ENCODE measurements at regions not wholly inside any gene's neighbourhood (a gene's known extent, or its start where the extent isn't known, plus 50 kb on each side); places are given as distances from the start of the nearest gene placed in this dataset.

GRCh38 chr11:134640536-134640935 is 228.5 kb upstream of the B3GAT1 start:
- DNase-seq = no peak

GRCh38 chr11:134639586-134640330 is 227.7 kb upstream of the B3GAT1 start:
- no peak for DNase-seq

GRCh38 chr11:134638796-134639430 is 226.9 kb upstream of the B3GAT1 start:
- no peak for DNase-seq

DNA sequence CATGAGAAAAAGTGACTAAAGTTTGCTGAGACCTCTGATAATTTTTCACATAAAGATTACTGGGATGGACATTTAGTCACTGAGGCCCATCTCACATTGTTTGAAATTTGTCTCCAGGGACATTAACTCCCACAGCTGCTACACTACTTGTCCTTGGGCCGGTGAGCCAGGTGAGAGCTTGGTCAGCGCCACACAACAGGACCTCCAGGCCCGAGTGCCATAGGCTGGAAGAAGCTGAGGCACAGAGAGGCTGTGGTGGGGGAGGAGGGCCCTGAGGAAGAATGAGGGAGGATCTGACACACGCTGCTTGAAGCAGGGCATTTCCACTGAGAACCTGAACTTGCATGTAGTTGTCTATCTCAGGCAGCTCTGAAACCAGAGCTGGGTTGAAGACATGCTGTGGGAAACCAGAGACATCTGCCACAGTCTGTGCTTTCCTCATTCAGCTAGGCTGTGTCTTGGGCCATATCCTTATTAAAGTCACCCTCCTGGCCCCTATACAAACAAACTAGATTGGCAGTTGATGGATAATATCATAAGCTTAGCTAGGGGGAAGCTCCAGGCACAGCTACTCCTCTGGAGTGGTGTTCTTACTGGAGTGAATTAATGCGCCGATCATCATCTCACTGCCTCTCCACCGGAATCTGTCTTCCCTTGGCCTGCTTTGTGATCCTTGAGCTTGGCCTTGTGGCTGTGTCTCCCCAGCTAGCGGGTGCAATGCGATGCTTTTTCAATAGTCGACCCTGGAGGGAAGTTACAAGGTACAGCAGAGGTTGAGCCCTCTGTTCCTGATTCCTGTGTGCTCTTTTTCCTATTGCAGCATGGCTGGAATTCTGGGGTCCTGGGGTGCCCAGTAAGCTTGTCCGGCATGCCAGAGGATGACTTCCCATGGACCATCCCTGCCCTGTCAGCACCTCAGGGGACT is 225.3 kb upstream of the B3GAT1 start:
- DNase-seq = no peak

DNA sequence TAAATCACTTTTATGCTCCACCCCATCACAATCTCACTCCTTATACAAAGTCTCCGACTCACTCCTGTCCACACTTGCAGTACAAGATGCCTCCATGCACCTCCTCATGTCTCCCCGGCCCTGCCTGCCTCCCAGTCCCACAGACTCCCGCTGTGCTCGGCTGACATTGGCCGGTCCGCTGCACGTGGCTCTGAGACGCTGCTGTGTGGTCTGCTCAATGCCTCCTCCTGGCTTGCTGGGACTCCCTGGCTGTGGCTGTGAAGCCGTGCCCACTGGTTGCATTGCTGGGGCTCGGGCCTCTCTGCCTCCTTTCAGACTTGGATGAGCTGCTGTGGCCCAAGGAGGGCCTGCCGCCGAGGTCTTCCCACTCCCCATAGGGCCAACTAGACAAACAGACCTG is 224.0 kb upstream of the B3GAT1 start:
- no peak for DNase-seq

- no peak for DNase-seq
These were observed 223.1 kb upstream of the B3GAT1 start for GRCh38 chr11:134634897-134635831.

DNA sequence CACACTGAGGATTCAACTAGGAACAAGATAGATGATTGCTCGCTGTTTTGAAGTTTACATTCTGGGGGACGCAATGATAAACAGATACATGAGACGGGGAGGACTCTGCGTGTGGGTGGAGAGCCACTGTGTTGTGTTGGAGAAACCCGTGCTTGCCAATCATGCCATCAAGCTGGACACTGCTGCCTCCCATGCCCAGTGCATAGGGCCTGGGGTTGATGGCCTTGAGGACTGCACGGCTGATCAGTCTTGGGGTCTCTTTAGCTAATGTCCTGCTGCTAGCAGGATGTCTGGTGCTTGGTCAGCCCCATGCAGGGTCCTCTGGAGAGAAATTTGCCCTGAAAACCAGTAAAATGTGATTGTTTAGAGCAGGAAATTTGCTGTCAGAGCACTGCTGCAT is 221.2 kb upstream of the B3GAT1 start:
- DNase-seq = no peak

DNA sequence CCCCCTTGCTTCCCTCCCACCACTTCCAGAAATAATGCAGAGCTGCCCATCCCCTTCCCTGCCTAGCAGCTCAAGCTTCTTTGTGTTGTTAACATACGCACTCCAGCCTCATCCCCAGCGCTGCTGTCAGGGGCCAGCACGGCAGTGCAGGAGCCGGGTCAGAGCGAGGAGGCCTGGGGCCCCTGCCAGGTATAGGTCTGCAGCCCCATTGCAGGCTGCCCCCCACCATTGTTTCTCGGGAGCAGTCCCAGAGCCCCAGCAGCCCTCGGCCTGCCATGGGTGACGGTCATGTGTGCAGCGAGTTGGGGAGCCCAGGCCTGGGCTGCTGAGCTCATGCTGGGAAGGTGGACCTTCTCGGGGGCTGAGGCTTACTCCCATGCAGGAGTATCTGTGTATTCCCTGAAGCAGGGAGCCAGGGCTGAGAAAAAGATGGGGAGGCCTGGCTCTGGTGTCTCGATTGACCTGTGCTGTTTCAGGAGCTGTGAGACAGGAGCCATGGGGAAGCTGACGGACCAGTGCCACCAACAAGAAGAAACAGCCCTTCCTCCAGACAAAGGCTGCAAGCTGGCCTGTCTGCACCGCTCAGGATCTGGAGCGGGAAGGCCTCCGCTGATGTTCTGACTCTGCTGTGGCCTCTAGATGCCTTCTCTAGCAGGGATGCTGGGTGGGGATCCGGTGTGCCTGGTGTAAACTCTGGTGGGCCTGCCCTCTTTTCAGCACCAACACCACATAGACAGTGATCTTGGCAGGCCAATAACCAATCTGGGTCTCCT is 220.5 kb upstream of the B3GAT1 start:
- no peak for DNase-seq

DNA sequence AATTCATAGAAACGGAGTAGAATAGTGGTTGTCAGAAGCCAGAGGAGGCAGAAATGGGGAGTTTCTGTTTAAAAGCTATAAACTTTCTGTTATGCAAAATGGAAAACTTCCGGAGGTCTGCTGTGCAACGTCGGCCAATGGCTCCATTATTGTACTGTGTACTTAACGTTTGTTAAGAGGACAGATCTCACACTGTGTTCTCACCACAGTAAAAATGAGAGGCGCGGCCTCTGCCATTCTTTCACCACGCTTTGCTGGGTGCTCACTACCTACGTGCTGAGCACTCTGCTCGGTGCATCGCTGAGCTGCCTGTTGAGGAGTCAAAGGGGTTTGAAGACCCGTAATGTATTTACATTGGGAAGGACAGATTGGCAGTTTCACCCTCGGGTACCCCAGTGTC is 218.8 kb upstream of the B3GAT1 start:
- DNase-seq = no peak

GRCh38 chr11:134628426-134628825 is 216.4 kb upstream of the B3GAT1 start:
- DNase-seq = no peak

DNA sequence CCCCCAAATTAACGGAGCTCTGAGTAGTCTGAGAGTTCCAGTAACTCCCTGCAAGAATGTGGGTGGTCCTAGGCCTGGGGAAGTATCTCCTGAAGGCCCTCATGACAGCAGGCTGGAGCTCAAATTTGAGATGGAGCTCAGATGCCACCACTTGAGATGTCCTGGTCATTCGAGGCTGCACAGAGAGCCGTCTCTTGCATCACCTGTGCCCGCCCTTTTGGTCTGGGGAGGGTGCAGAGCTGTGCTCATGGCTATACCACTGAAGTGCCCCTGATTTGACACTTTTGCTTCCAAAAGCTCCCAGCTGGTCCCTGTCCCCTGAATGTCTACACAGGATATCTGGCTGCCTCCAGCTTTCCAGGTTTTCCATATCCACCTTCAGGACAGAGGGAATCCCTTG is 214.0 kb upstream of the B3GAT1 start:
- DNase-seq = no peak

GRCh38 chr11:134625631-134626030 is 213.6 kb upstream of the B3GAT1 start:
- DNase-seq = no peak

GRCh38 chr11:134625151-134625550 is 213.1 kb upstream of the B3GAT1 start:
- no peak for DNase-seq

GRCh38 chr11:134624166-134624920 is 212.3 kb upstream of the B3GAT1 start:
- no peak for DNase-seq

DNA sequence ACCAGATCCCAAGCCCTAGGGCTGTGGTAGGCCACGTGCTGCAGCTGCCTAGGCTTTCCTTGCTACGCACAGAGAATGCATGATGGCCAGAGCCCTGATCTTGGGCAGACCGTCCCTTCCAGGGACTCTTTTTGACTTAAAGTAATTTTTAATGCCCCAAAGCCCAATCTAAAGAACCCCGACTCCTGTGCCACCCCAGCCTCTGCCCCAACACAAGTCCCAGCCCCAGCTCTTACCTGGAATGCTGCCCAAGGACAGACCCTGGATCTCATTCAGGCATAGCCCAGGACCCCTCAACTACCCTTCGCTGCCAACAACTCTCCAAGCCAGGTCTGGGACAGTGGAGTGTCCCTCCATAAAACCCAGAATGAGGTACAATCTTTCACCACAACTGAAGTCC is 211.7 kb upstream of the B3GAT1 start:
- DNase-seq = no peak

GRCh38 chr11:134622458-134622857 is 210.4 kb upstream of the B3GAT1 start:
- DNase-seq = no peak

- no peak for DNase-seq
These were observed 205.3 kb upstream of the B3GAT1 start for GRCh38 chr11:134617360-134617759.

DNA sequence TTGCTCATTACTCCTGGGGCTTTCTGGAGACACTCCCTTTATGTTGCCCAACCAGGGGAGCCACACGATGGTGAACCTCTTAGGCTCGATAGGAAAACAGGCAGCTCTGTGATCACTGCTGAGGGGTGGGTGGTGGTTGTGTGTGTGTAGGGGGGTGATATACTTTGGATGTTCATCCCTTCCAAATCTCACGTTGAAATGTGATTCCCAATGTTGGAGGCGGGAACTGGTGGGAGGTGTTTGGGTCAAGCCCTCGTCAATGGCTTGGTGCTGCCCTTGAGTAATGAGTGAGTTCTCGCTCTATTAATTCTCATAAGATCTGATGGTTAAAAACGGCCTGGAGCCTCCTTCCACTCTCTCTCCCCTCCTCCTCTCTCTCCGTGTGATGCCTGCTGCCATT is 204.0 kb upstream of the B3GAT1 start:
- no peak for DNase-seq

DNA sequence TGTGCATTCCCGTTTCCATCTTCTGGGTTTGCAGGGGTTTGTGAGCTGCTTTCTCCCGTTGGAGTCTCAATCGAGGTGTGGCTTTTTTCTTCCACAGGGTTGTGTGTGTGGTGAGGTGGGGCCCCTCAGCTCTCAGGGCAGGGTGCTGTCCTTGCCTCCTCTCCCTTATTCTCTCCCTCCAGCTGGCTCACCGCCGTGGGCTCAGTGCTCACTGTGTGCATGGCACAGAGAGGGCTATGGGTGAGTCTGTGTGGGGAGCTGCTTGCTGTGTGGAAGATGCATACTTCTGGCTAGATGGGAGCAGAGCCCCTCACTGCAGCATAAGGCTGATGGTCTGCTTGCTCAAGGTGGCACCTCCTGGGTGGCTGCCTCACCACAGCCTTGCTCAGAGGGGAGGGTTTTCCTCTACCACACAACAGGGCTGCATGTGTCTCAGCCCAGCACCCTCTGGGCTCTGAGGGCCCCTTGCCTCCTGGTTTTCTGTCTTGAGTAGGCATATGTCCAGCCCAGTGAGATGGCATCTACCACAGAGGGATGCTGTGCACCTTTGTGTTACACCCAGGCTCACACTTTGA is 203.1 kb upstream of the B3GAT1 start:
- DNase-seq = no peak

DNA sequence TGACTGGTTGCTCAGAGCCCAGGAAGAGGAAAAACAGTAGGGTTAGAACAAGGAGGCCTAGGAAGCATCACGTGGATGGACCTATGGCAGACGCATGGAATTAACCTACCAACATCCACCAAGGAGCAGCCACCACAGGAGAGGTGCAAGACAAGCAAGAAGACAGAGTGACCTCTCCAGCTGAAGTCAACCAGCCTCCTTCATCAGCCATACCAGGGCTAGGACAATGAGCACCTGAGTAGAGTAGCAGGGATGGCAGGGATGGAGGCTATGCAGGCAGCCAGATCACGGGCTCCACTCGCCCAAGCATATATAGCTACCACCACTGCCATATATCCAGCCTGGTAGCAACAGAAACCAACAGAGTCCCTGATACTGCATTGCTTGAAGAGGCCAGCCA is 202.1 kb upstream of the B3GAT1 start:
- DNase-seq = no peak

GRCh38 chr11:134613646-134614045 is 201.6 kb upstream of the B3GAT1 start:
- DNase-seq = no peak

Data from CD4-positive, alpha-beta T cell treated with Interleukin-17A for 4 hours (primary cell).